A549 (cell line): ENCODE measurements at regions not wholly inside any gene's neighbourhood (a gene's known extent, or its start where the extent isn't known, plus 50 kb on each side); places are given as distances from the start of the nearest gene placed in this dataset.

Experiments used
- ATAC-seq, 2 experiments: fragments of 200-7000 bp in 1 of 2; fragments of >200 bp in 1 of 2; cut with Nextera tagmentation in 1 of 2; cut with Tn5 transposase in 1 of 2; 3 replicates each; pipeline versions ENCODE4 v1.8.0 to v1.9.1; 2018 to 2020; ENCODE audit warnings: mild to moderate bottlenecking in 1 of 2, moderate library complexity in 1 of 2
- CTCF ChIA-PET: fragments of 300-600 bp; sonication (Branson Sonifier 250); formaldehyde crosslinking; extraction: SDS; loops from one replicate; lab custom pipeline; 2021; ENCODE audit warnings: antibody characterized with exemption, inconsistent platforms; lab: Yijun Ruan, JAX
- POLR2A ChIA-PET: fragments of 350-600 bp; formaldehyde crosslinking; extraction: SDS; loops from one replicate; lab custom pipeline; 2021; ENCODE audit warnings: antibody characterized with exemption, inconsistent platforms; lab: Yijun Ruan, JAX
- DNase-seq, 2 experiments: peaks; one replicate each; pipeline versions ENCODE4 v3.0.0 to v3.0.0-alpha.2; 2011 to 2016; ENCODE audit warnings: low read depth in 1 of 2, low spot score in 1 of 2
- FAIRE-seq: peaks from 2 replicates; lab custom pipeline; 2011; peaks lifted over from hg19 to GRCh38; lab: Jason Lieb, UNC
- H3K27ac ChIP-seq, 2 experiments: fragments of >200 bp; sonication (Bioruptor Twin); formaldehyde crosslinking; 3 replicates each; pipeline ENCODE4 v1.5.1; 2016 to 2017
- H3K4me1 ChIP-seq: fragments of >200 bp; sonication (Bioruptor Twin); formaldehyde crosslinking; 3 replicates; pipeline ENCODE4 v1.6.1; 2016
- H3K4me2 ChIP-seq: fragments of >200 bp; sonication (Bioruptor Twin); formaldehyde crosslinking; 3 replicates; pipeline ENCODE4 v1.6.1; 2016
- H3K4me3 ChIP-seq: fragments of >200 bp; sonication (Bioruptor Twin); formaldehyde crosslinking; 3 replicates; pipeline ENCODE4 v1.5.1; 2016
- H3K9me3 ChIP-seq: fragments of >200 bp; sonication (Bioruptor Twin); formaldehyde crosslinking; 3 replicates; pipeline ENCODE4 v1.6.1; 2016
- BHLHE40 ChIP-seq: IDR thresholded peaks from 2 replicates; pipeline ENCODE4 v1.6.1; 2012; ENCODE audit warnings: low read depth, low read length, inconsistent platforms
- CBX2 ChIP-seq: fragments of 200-600 bp; sonication (generic); IDR thresholded peaks from 2 replicates; pipeline ENCODE4 v1.6.1; 2016; ENCODE audit warnings: low read depth, mild to moderate bottlenecking, borderline replicate concordance
- CBX8 ChIP-seq: fragments of 200-600 bp; sonication (generic); IDR thresholded peaks from 2 replicates; pipeline ENCODE4 v1.6.1; 2016
- CEBPB ChIP-seq, 2 experiments: fragments of >200 bp in 1 of 2; sonication (Bioruptor Twin) in 1 of 2; formaldehyde crosslinking in 1 of 2; IDR thresholded peaks; 2 replicates each; pipeline ENCODE4 v1.6.1; 2012 to 2016
- EHF ChIP-seq: fragments of 250-450 bp; sonication (Bioruptor Pico); IDR thresholded peaks from 2 replicates; pipeline ENCODE4 v1.5.0; 2020; ENCODE audit warnings: mild to moderate bottlenecking
- EP300 ChIP-seq, 2 experiments: fragments of >200 bp; sonication (Bioruptor Twin); formaldehyde crosslinking; IDR thresholded peaks; 2 replicates in 1 of 2; 3 replicates in 1 of 2; pipeline ENCODE4 v1.6.1; 2016 to 2017
- HOXA7 ChIP-seq: fragments of 250-450 bp; sonication (Bioruptor Pico); IDR thresholded peaks from 2 replicates; pipeline ENCODE4 v1.5.0; 2020; ENCODE audit warnings: mild to moderate bottlenecking, moderate library complexity
- HOXB5 ChIP-seq: fragments of 250-450 bp; sonication (Bioruptor Pico); IDR thresholded peaks from 2 replicates; pipeline ENCODE4 v1.5.0; 2020; ENCODE audit warnings: mild to moderate bottlenecking, moderate library complexity
- JUN ChIP-seq, 2 experiments: fragments of >200 bp; sonication (Bioruptor Twin); formaldehyde crosslinking; IDR thresholded peaks; 2 replicates in 1 of 2; 3 replicates in 1 of 2; pipeline ENCODE4 v1.6.1; 2016 to 2017
- KDM1A ChIP-seq: fragments of 200-600 bp; sonication (generic); IDR thresholded peaks from 2 replicates; pipeline ENCODE4 v1.6.1; 2016; ENCODE audit warnings: low read depth, mild to moderate bottlenecking
- KDM5A ChIP-seq: fragments of 200-600 bp; sonication (generic); IDR thresholded peaks from 2 replicates; pipeline ENCODE4 v1.6.1; 2016; ENCODE audit warnings: antibody characterized with exemption, mild to moderate bottlenecking
- MAZ ChIP-seq: fragments of 150-350 bp; IDR thresholded peaks from 2 replicates; pipeline ENCODE4 v1.6.1; 2014; ENCODE audit warnings: antibody characterized with exemption, low read depth, low read length, borderline replicate concordance
- NPAS2 ChIP-seq: fragments of 250-450 bp; sonication (Bioruptor Pico); IDR thresholded peaks from 2 replicates; pipeline ENCODE4 v1.8.0; 2022; ENCODE audit warnings: mild to moderate bottlenecking, moderate library complexity, borderline replicate concordance
- NR3C1 ChIP-seq: fragments of >200 bp; sonication (Bioruptor Twin); formaldehyde crosslinking; IDR thresholded peaks from 3 replicates; pipeline ENCODE4 v1.6.1; 2017
- PHF8 ChIP-seq: fragments of 200-600 bp; sonication (generic); IDR thresholded peaks from 2 replicates; pipeline ENCODE4 v1.6.1; 2016; ENCODE audit warnings: low read depth, mild to moderate bottlenecking, antibody characterized with exemption, moderate library complexity, borderline replicate concordance
- POLR2A ChIP-seq: IDR thresholded peaks from 2 replicates; pipeline ENCODE4 v1.6.1; 2012; ENCODE audit warnings: mild to moderate bottlenecking, low read length
- RAD21 ChIP-seq, 2 experiments: fragments of >200 bp in 1 of 2; sonication (Bioruptor Twin) in 1 of 2; formaldehyde crosslinking in 1 of 2; IDR thresholded peaks in 1 of 2; conservative IDR thresholded peaks in 1 of 2; 2 replicates in 1 of 2; 3 replicates in 1 of 2; pipeline ENCODE4 v1.6.1; 2012 to 2018; ENCODE audit warnings: inconsistent platforms in 1 of 2
- RARB ChIP-seq: fragments of 250-450 bp; sonication (Bioruptor Pico); IDR thresholded peaks from 2 replicates; pipeline ENCODE4 v1.8.0; 2021; ENCODE audit warnings: mild to moderate bottlenecking, moderate library complexity
- RCOR1 ChIP-seq: fragments of 150-350 bp; IDR thresholded peaks from 2 replicates; pipeline ENCODE4 v1.6.1; 2014; ENCODE audit warnings: antibody characterized with exemption, low read length, low read depth
- TP53 ChIP-seq: fragments of 250-450 bp; sonication (Bioruptor Pico); IDR thresholded peaks from 2 replicates; pipeline ENCODE4 v1.5.0; 2021; ENCODE audit warnings: mild to moderate bottlenecking, moderate library complexity
- WGBS: methylation state at CpG from one replicate; pipeline ENCODE4 v1.1.6; 2017; ENCODE audit errors: missing lambda C conversion rate; 5-methylcytosine and 5-hydroxymethylcytosine counted together
- TF ChIP-seq, protein P1 (sequence below): IDR thresholded peaks from 2 replicates; pipeline ENCODE4 v1.6.1; 2012; ENCODE audit warnings: low read depth, borderline replicate concordance
- TF ChIP-seq, protein P2 (sequence below): fragments of >200 bp; sonication (Bioruptor Twin); formaldehyde crosslinking; IDR thresholded peaks from 3 replicates; pipeline ENCODE4 v1.6.1; 2016
- TF ChIP-seq, protein P3 (sequence below): fragments of >200 bp; sonication (Bioruptor Twin); formaldehyde crosslinking; IDR thresholded peaks from 3 replicates; pipeline ENCODE4 v1.5.1; 2016
- TF ChIP-seq, protein P4 (sequence below): fragments of 200-600 bp; sonication (generic); IDR thresholded peaks from 2 replicates; pipeline ENCODE4 v1.6.1; 2016; ENCODE audit warnings: antibody characterized with exemption, mild to moderate bottlenecking, moderate library complexity
- TF ChIP-seq, protein P5 (sequence below): IDR thresholded peaks from 2 replicates; pipeline ENCODE4 v1.6.1; 2012

DNA sequence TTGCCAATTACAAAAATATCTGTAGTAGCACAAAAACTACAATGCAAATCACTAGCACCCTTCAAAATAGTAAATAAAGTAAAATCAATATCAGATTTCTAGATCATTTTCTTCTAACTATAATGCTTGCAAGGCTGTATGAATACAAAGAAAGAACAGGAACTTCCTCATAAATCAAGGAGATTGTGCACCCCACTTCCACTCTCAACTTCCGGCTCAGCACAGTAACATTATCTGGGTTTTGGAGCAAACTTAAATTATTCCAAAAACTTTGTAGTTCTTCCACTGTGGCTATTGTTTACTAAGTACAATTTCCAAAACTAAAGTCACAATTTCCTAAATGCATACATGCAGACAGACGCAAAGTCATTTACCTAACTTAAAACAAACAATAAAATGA is 778.3 kb upstream of the SLC10A2 start:
- Histone ChIP-seq H3K9me3 (no peaks in the 10 kb centered on the region), H3K4me2 (no peak overlapping the region), H3K4me1 (no peaks in the 10 kb centered on the region), H3K4me3 (no peak overlapping the region), H3K27ac (no peak overlapping the region)
- DNase-seq = no peak
- ChIA-PET POLR2A (no interaction called here), CTCF (no interaction called here)
- TF ChIP-seq MAZ (no peak), JUN (IDR thresholded peaks at IDR 0.05) (no peak), HOXA7 (CRISPR knock-in tag) (no peak), CBX8 (no peak), EHF (CRISPR knock-in tag) (no peak), BHLHE40 (no peak)
- WGBS = 41% methylated on average over 2 of the region's 2 CpGs
- ATAC-seq = no peak
- FAIRE-seq = no peak

DNA sequence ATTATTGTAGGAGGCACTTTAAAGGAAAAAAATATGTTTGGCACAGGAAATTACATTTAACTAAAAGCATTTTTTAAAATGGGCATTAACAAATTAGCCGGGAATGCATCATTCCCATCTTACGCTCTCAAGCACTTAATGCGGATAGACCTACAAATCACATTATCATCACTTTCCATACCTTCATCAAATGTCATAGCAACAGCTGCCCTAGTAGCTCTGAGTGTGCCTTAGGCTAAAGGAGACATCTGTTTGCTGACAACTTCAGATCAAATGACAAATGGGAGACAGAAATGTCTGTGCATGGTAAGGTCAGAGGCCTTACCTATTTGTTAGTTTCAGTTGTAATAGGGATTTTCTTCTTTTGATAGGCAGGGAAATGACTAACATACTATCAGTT is 773.2 kb upstream of the SLC10A2 start:
- CTCF ChIA-PET = no interaction called here
- no peak overlapping the region for H3K4me3 ChIP-seq

DNA sequence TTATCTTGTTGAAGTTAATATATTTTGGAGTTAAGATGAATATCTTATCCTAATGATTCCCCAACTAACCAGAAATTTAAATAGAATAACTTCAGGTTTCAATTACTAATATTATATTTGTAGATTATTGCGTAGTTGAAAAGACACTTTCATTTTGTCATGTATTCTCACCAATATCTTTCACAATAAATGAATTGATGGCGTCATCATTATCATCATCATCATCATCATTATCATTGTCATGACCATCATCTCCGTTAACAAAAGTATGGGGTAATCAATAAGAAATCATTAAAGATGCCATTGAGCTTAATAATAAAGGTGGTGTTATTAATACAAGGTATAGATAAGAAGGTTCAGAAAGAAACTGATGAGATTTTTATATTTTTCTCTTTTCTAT is 768.8 kb upstream of the SLC10A2 start:
- no peaks in the 10 kb centered on the region for H3K9me3 ChIP-seq
- WGBS = 11% methylated on average over 3 of the region's 3 CpGs
- no peaks in the 10 kb centered on the region for H3K4me1 ChIP-seq
- no peak for TF ChIP-seq BHLHE40
- TF ChIP-seq NPAS2 (CRISPR knock-in tag) = no peak
- no peak for TF ChIP-seq RARB (CRISPR knock-in tag)
- TF ChIP-seq TP53 (CRISPR knock-in tag) = no peak
- TF ChIP-seq HOXB5 = no peak
- TF ChIP-seq KDM1A = no peak
- TF ChIP-seq, protein P1, sequence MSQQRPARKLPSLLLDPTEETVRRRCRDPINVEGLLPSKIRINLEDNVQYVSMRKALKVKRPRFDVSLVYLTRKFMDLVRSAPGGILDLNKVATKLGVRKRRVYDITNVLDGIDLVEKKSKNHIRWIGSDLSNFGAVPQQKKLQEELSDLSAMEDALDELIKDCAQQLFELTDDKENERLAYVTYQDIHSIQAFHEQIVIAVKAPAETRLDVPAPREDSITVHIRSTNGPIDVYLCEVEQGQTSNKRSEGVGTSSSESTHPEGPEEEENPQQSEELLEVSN = no peak
- TF ChIP-seq MAZ = no peak
- no peak for TF ChIP-seq EP300 (IDR thresholded peaks at IDR 0.05)
- TF ChIP-seq PHF8 = no peak
- TF ChIP-seq, protein P2, sequence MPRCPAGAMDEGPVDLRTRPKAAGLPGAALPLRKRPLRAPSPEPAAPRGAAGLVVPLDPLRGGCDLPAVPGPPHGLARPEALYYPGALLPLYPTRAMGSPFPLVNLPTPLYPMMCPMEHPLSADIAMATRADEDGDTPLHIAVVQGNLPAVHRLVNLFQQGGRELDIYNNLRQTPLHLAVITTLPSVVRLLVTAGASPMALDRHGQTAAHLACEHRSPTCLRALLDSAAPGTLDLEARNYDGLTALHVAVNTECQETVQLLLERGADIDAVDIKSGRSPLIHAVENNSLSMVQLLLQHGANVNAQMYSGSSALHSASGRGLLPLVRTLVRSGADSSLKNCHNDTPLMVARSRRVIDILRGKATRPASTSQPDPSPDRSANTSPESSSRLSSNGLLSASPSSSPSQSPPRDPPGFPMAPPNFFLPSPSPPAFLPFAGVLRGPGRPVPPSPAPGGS = no peak
- no peak for TF ChIP-seq CBX2
- no peak overlapping the region for H3K27ac ChIP-seq
- FAIRE-seq (no peak), DNase-seq (no peak), ATAC-seq (no peak)
- CTCF ChIA-PET = no interaction called here
- no peak overlapping the region for H3K4me3 ChIP-seq
- H3K4me2 ChIP-seq = no peak overlapping the region
- POLR2A ChIA-PET = no interaction called here

More for the DNA sequence above, 773.2 kb upstream of the SLC10A2 start:
- no peak for FAIRE-seq
- DNase-seq = no peak
- H3K9me3 ChIP-seq = no peaks in the 10 kb centered on the region
- TF ChIP-seq POLR2A (no peak), HOXB5 (no peak), CEBPB (IDR thresholded peaks at IDR 0.05) (no peak), CBX2 (no peak), RCOR1 (no peak), KDM5A (no peak), RAD21 (conservative IDR thresholded peaks at IDR 0.05 in 1 of 2, IDR thresholded peaks at IDR 0.05 in 1 of 2) (no peak), EP300 (IDR thresholded peaks at IDR 0.05) (no peak), NR3C1 (no peak)
- TF ChIP-seq, protein P3, sequence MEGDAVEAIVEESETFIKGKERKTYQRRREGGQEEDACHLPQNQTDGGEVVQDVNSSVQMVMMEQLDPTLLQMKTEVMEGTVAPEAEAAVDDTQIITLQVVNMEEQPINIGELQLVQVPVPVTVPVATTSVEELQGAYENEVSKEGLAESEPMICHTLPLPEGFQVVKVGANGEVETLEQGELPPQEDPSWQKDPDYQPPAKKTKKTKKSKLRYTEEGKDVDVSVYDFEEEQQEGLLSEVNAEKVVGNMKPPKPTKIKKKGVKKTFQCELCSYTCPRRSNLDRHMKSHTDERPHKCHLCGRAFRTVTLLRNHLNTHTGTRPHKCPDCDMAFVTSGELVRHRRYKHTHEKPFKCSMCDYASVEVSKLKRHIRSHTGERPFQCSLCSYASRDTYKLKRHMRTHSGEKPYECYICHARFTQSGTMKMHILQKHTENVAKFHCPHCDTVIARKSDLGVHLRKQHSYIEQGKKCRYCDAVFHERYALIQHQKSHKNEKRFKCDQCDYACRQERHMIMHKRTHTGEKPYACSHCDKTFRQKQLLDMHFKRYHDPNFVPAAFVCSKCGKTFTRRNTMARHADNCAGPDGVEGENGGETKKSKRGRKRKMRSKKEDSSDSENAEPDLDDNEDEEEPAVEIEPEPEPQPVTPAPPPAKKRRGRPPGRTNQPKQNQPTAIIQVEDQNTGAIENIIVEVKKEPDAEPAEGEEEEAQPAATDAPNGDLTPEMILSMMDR = no peak
- TF ChIP-seq, protein P2 = no peak
- TF ChIP-seq, protein P4, sequence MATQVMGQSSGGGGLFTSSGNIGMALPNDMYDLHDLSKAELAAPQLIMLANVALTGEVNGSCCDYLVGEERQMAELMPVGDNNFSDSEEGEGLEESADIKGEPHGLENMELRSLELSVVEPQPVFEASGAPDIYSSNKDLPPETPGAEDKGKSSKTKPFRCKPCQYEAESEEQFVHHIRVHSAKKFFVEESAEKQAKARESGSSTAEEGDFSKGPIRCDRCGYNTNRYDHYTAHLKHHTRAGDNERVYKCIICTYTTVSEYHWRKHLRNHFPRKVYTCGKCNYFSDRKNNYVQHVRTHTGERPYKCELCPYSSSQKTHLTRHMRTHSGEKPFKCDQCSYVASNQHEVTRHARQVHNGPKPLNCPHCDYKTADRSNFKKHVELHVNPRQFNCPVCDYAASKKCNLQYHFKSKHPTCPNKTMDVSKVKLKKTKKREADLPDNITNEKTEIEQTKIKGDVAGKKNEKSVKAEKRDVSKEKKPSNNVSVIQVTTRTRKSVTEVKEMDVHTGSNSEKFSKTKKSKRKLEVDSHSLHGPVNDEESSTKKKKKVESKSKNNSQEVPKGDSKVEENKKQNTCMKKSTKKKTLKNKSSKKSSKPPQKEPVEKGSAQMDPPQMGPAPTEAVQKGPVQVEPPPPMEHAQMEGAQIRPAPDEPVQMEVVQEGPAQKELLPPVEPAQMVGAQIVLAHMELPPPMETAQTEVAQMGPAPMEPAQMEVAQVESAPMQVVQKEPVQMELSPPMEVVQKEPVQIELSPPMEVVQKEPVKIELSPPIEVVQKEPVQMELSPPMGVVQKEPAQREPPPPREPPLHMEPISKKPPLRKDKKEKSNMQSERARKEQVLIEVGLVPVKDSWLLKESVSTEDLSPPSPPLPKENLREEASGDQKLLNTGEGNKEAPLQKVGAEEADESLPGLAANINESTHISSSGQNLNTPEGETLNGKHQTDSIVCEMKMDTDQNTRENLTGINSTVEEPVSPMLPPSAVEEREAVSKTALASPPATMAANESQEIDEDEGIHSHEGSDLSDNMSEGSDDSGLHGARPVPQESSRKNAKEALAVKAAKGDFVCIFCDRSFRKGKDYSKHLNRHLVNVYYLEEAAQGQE = no peak
- TF ChIP-seq, protein P5, sequence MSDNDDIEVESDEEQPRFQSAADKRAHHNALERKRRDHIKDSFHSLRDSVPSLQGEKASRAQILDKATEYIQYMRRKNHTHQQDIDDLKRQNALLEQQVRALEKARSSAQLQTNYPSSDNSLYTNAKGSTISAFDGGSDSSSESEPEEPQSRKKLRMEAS = no peak
- POLR2A ChIA-PET = no interaction called here
- H3K4me1 ChIP-seq = no peaks in the 10 kb centered on the region
- ATAC-seq = no peak
- no peak overlapping the region for H3K4me2 ChIP-seq
- whole genome bisulfite sequencing = 54% methylated on average over 3 of the region's 3 CpGs
- no peak overlapping the region for H3K27ac ChIP-seq
